DND-41 (cell line): ENCODE measurements at regions not wholly inside any gene's neighbourhood (a gene's known extent, or its start where the extent isn't known, plus 50 kb on each side); places are given as distances from the start of the nearest gene placed in this dataset.

Experiments
- CTCF ChIP-seq: IDR thresholded peaks from 2 replicates; pipeline ENCODE4 v1.5.1; 2012; ENCODE audit warnings: borderline replicate concordance, low read length, moderate library complexity, mild to moderate bottlenecking; ENCODE audit not compliant: poor library complexity, severe bottlenecking; ENCODE audit errors: extremely low read depth
- EZH2 ChIP-seq: IDR thresholded peaks from 3 replicates; pipeline ENCODE4 v1.6.1; 2012; ENCODE audit warnings: borderline replicate concordance, low read depth, mild to moderate bottlenecking, moderate library complexity, low read length, inconsistent platforms; ENCODE audit not compliant: severe bottlenecking

- TF ChIP-seq CTCF (no peak), EZH2 (no peak)
Measured at GRCh38 chr6:56838965-56839364, 115.9 kb upstream of the BEND6 start.
